K562 (cell line): ENCODE measurements at regions not wholly inside any gene's neighbourhood (a gene's known extent, or its start where the extent isn't known, plus 50 kb on each side); places are given as distances from the start of the nearest gene placed in this dataset.

Source experiments
- CHD7 ChIP-seq: fragments of 200-600 bp; sonication (generic); IDR thresholded peaks from one replicate; pipeline ENCODE4 v1.6.1; 2012; ENCODE audit warnings: mild to moderate bottlenecking, low read depth, low read length, inconsistent platforms
- EGR1 ChIP-seq: fragments of 450-650 bp; conservative IDR thresholded peaks from 2 replicates; pipeline ENCODE4 v1.6.1; 2017; ENCODE audit warnings: mild to moderate bottlenecking
- FOXJ2 ChIP-seq: fragments of 200-800 bp; sonication (Bioruptor generic); IDR thresholded peaks from 2 replicates; pipeline ENCODE4 v1.6.1; 2016; ENCODE audit warnings: missing genetic modification characterization, missing compliant biosample characterization
- HINFP ChIP-seq: fragments of 450-650 bp; conservative IDR thresholded peaks from 2 replicates; pipeline ENCODE4 v1.6.1; 2016; ENCODE audit warnings: missing genetic modification characterization, low read depth, mild to moderate bottlenecking, control low read depth, missing compliant biosample characterization
- MEF2D ChIP-seq: conservative IDR thresholded peaks from 2 replicates; pipeline ENCODE4 v1.6.1; 2016; ENCODE audit warnings: low read depth, missing genetic modification characterization, missing compliant biosample characterization
- NFXL1 ChIP-seq: fragments of 450-650 bp; formaldehyde crosslinking; IDR thresholded peaks from 2 replicates; pipeline ENCODE4 v1.4.0; 2021; ENCODE audit warnings: mild to moderate bottlenecking
- PHF20 ChIP-seq: fragments of 450-650 bp; IDR thresholded peaks from 2 replicates; pipeline ENCODE4 v1.6.1; 2018; ENCODE audit not compliant: partially characterized antibody
- RAD21 ChIP-seq, 2 experiments: fragments of 250-450 bp in 1 of 2; fragments of 450-650 bp in 1 of 2; sonication (Bioruptor Pico) in 1 of 2; formaldehyde crosslinking in 1 of 2; IDR thresholded peaks in 1 of 2; conservative IDR thresholded peaks in 1 of 2; 2 replicates each; pipeline versions ENCODE4 v1.4.0 to v1.8.0; 2020 to 2022; ENCODE audit warnings: mild to moderate bottlenecking in 2 of 2, moderate library complexity in 1 of 2
- SMC3 ChIP-seq: conservative IDR thresholded peaks from 2 replicates; pipeline ENCODE4 v1.6.1; 2011; ENCODE audit warnings: low read depth, low read length, improper control_type of control experiment; ENCODE audit not compliant: insufficient read depth
- ZBTB17 ChIP-seq: fragments of 450-650 bp; formaldehyde crosslinking; IDR thresholded peaks from 2 replicates; pipeline ENCODE4 v1.4.0; 2020; ENCODE audit warnings: mild to moderate bottlenecking
- ZFP30 ChIP-seq: fragments of 250-450 bp; sonication (Bioruptor Pico); IDR thresholded peaks from 2 replicates; pipeline ENCODE4 v1.8.0; 2022; ENCODE audit warnings: moderate library complexity, mild to moderate bottlenecking, inconsistent platforms, borderline replicate concordance

- TF ChIP-seq ZBTB17: no peak
- no peak for TF ChIP-seq FOXJ2
- no peak for TF ChIP-seq HINFP (tag)
- no peak for TF ChIP-seq NFXL1 (CRISPR knock-in tag)
- TF ChIP-seq ZFP30 (CRISPR knock-in tag): no peak
- TF ChIP-seq SMC3: peak; percentile 57; the same call in 1 of the 2 replicates
- TF ChIP-seq PHF20: no peak
- TF ChIP-seq EGR1: no peak
- no peak for TF ChIP-seq CHD7
- TF ChIP-seq MEF2D (tag): no peak
- peak; percentile 48 to 68; a peak in 3 of 4 replicates for TF ChIP-seq RAD21 (CRISPR knock-in tag; conservative IDR thresholded peaks at IDR 0.05 in 1 of 2, IDR thresholded peaks at IDR 0.05 in 1 of 2)
Observed at GRCh38 chr19:29121684-29122083, 91.3 kb downstream of the UQCRFS1 start.
